Heart right ventricle (tissue), 16 donors: ENCODE measurements at regions not wholly inside any gene's neighbourhood (a gene's known extent, or its start where the extent isn't known, plus 50 kb on each side); places are given as distances from the start of the nearest gene placed in this dataset.

Experiments
- ATAC-seq, 8 donors: fragments of 200-7000 bp; cut with Tn5 transposase; one replicate each; pipeline ENCODE4 v1.9.1; 2020; ENCODE audit warnings: mild to moderate bottlenecking in 8 of 8, moderate library complexity in 8 of 8, moderate number of reproducible peaks in 1 of 8
- DNase-seq, 2 donors: peaks; one replicate each; pipeline ENCODE4 v3.0.0-alpha.2; 2020
- H3K27ac ChIP-seq, 10 donors: fragments of 200-600 bp; sonication (generic) in 2 of 10; one replicate each; pipeline versions ENCODE4 v1.5.0 to v1.8.0; 2020 to 2022; ENCODE audit warnings: mild to moderate bottlenecking in 3 of 10
- H3K27me3 ChIP-seq, 7 donors: fragments of 200-600 bp; one replicate each; pipeline ENCODE4 v1.8.0; 2021 to 2022; ENCODE audit warnings: mild to moderate bottlenecking in 2 of 7
- H3K36me3 ChIP-seq, 9 donors: fragments of 200-600 bp; sonication (generic) in 1 of 9; one replicate each; pipeline versions ENCODE4 v1.5.0 to v1.8.0; 2020 to 2022; ENCODE audit warnings: mild to moderate bottlenecking in 2 of 9
- H3K4me1 ChIP-seq, 9 donors: fragments of 200-600 bp; sonication (generic) in 1 of 9; one replicate each; pipeline versions ENCODE4 v1.5.0 to v1.8.0; 2020 to 2022; ENCODE audit warnings: mild to moderate bottlenecking in 4 of 9
- H3K4me3 ChIP-seq, 10 donors: fragments of 200-600 bp; sonication (generic) in 2 of 10; one replicate each; pipeline versions ENCODE4 v1.5.0 to v1.8.0; 2020 to 2022; ENCODE audit warnings: mild to moderate bottlenecking in 7 of 10, moderate library complexity in 2 of 10
- H3K9me3 ChIP-seq, 11 donors: fragments of 200-600 bp in 10 of 11; sonication (generic) in 2 of 11; one replicate each; pipeline versions ENCODE4 v1.5.0 to v1.8.0; 2013 to 2022; ENCODE audit warnings: mild to moderate bottlenecking in 2 of 11, control low read depth in 1 of 11, moderate library complexity in 1 of 11
- WGBS, 2 donors: extraction: QIAGEN DNeasy Blood & Tissue Kit; methylation state at CpG; one replicate each; pipeline ENCODE4 v1.1.7; 2013; ENCODE audit warnings: inconsistent platforms in 1 of 2; 5-methylcytosine and 5-hydroxymethylcytosine counted together
- intact Hi-C, 10 donors: fragments of 100-400 bp; cut with DNase I; formaldehyde crosslinking; loops; one replicate each; pipeline versions ENCODE4 v1.11.1 to v1.14.2; 2022
- TF ChIP-seq, protein P1 (sequence below), 9 donors: fragments of 200-600 bp; sonication (generic) in 2 of 9; IDR thresholded peaks; one replicate each; pipeline versions ENCODE4 v1.5.0 to v1.8.0; 2021 to 2022; ENCODE audit warnings: antibody characterized with exemption in 9 of 9, mild to moderate bottlenecking in 5 of 9, moderate library complexity in 1 of 9
- donor health status: Arrhythmogenic right ventricular cardiomyopathy.
- donor health status: ischemic (EF 13 %, LVEDD 7.1; RV severe dilation, severe dysfunction).
- donor health status: healthy with polysubstance abuse.
- donor health status: DM: no; HTN: yes; CAD: no.
- donor health status: DM: no; HTN: no; CAD: no.
- donor health status: ischemic (EF 25% LVEDD 6.9; RV normal size, moderate dysfunction).
- donor health status: ischemic (EF 25% LVEDD 5.7; RV mildly dilated, moderate dysfunction).
- donor health status: healthy.
- donor health status: DM: yes; HTN: yes; CAD: no.
- donor health status: Ischemic cardiomyopathy.
- donor health status: ischemic (EF 35%, LVEDD 5.7; RV mildly dilated, moderate dysfunction).
- donor health status: nonischemic (EF 11% LVEDD 7.7; RV severe dilation, severe dysfunction).
- donor health status: DM: yes; HTN: yes; CAD: no.
- donor health status: PGD.
- donor health status: ischemic (EF 29% LVEDD 5.4; RV normal size, mild dysfunction).
- donor health status: nonischemic (EF 23%, LVEDD 6.1; RV moderate dilation, normal function).

DNA sequence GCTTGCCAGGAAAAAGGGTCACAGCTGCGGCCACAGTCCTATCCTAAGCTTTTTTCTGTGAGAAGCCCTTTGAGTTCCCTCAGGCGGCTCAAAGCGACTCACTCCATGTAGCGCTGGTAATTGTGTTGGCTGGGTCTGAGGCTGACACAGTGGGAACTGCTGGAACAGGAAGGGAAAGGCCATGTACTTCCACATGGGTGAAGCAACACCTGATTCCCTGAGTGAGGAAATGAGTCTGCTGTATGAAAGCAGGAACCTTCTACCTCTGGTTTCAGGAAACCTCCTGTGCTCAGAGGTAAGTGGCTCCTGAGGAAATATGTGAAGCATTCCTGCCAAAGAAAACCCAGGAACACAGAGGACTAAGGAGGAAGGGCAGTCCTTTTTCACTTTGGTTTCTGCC is 734.6 kb upstream of the SORCS1 start:
- Histone ChIP-seq H3K4me1 (no peaks in the 10 kb centered on the region), H3K27ac (no peak overlapping the region), H3K4me3 (no peak overlapping the region), H3K27me3 (no peaks in the 10 kb centered on the region), H3K36me3 (no peaks in the 10 kb centered on the region), H3K9me3 (no peaks in the 10 kb centered on the region)
- TF ChIP-seq, protein P1, sequence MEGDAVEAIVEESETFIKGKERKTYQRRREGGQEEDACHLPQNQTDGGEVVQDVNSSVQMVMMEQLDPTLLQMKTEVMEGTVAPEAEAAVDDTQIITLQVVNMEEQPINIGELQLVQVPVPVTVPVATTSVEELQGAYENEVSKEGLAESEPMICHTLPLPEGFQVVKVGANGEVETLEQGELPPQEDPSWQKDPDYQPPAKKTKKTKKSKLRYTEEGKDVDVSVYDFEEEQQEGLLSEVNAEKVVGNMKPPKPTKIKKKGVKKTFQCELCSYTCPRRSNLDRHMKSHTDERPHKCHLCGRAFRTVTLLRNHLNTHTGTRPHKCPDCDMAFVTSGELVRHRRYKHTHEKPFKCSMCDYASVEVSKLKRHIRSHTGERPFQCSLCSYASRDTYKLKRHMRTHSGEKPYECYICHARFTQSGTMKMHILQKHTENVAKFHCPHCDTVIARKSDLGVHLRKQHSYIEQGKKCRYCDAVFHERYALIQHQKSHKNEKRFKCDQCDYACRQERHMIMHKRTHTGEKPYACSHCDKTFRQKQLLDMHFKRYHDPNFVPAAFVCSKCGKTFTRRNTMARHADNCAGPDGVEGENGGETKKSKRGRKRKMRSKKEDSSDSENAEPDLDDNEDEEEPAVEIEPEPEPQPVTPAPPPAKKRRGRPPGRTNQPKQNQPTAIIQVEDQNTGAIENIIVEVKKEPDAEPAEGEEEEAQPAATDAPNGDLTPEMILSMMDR (IDR thresholded peaks at IDR 0.05), result no peak
- no peak for ATAC-seq
- DNase-seq, result no peak
- intact Hi-C loops, result no loop called here
- 82 to 90% methylated on average over 4 of the region's 4 CpGs for WGBS, 2 donors

DNA sequence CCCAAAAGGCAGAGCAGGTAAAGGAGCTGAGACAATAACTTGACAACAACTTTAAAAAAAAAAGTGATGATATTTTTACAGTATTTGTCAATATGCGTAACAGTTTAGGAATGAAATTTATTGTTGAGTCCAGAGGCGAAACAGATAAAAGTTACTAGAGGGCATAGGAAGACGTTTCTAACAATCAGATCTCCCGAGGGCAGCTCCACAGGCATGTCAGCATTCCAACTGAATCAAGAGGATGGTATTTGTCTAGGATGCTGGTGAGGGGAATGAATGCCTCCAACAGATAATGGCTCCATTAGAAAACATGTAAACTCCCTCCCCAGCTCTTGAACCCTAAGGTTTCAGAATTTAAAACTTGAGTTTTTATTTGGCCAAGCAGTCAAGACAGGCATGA is 733.9 kb upstream of the SORCS1 start:
- intact Hi-C loops, result no loop called here
- Histone ChIP-seq H3K4me1 (no peaks in the 10 kb centered on the region), H3K36me3 (no peaks in the 10 kb centered on the region), H3K27ac (no peak overlapping the region), H3K9me3 (no peaks in the 10 kb centered on the region), H3K4me3 (no peak overlapping the region), H3K27me3 (no peaks in the 10 kb centered on the region)
- WGBS, 2 donors, result 53 to 59% methylated on average over 4 of the region's 4 CpGs
- DNase-seq (no peak), ATAC-seq (no peak)
- TF ChIP-seq, protein P1 (IDR thresholded peaks at IDR 0.05), result no peak

DNA sequence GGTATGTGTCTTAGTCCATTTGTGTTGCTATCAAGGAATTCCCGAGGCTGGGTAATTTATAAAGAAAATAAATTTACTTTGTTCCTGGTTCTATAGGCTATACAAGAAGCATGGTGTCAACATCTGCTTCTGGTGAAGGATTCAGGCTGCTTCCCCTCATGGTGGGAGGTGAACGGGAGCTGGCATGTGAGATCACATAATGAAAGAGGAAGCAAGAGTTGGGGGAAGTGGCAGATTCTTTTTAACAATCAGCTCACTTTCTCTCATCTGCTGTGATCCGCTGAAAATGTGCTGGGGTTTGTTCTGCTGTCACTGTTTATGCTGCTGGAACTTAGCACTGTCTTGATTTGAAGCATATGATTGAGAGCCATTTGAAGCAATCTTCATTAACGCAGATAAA is 730.0 kb upstream of the SORCS1 start:
- ATAC-seq, result no peak
- Histone ChIP-seq H3K9me3 (no peaks in the 10 kb centered on the region), H3K36me3 (no peaks in the 10 kb centered on the region), H3K4me1 (no peaks in the 10 kb centered on the region), H3K27ac (no peak overlapping the region), H3K27me3 (no peaks in the 10 kb centered on the region), H3K4me3 (no peak overlapping the region)
- intact Hi-C loops, result no loop called here
- 34 to 44% methylated on average over 4 of the region's 4 CpGs for WGBS, 2 donors
- no peak for DNase-seq
- TF ChIP-seq, protein P1 (IDR thresholded peaks at IDR 0.05), result no peak

DNA sequence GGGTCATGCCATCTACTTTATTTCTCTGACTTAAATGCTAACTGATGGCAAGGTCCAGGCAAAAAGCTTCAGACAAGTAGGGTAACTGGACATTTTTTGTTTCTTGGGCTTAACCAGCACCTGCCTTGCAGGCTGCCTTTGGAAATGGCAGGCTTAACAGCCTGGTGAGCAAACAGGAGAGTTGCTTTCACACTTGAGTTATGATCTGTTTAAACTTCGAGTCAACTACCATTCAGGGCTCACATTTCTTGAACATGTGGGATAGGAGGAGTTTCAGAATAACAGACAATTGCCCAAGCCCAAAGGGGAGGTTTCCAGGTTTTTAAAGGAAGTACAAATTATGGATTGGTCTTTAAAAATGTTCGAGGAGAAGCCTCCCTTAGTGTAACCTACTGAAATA is 724.6 kb upstream of the SORCS1 start:
- Histone ChIP-seq H3K4me1 (no peaks in the 10 kb centered on the region), H3K27ac (no peak overlapping the region), H3K9me3 (peaks cover 0 to 21% (median 0%) of the 10 kb centered on the region in 11 donors), H3K4me3 (no peak overlapping the region), H3K27me3 (no peaks in the 10 kb centered on the region), H3K36me3 (no peaks in the 10 kb centered on the region)
- ATAC-seq (no peak), DNase-seq (no peak)
- intact Hi-C loops, result no loop called here
- TF ChIP-seq, protein P1 (IDR thresholded peaks at IDR 0.05), result no peak
- 46 to 65% methylated on average over 2 of the region's 2 CpGs for WGBS, 2 donors

DNA sequence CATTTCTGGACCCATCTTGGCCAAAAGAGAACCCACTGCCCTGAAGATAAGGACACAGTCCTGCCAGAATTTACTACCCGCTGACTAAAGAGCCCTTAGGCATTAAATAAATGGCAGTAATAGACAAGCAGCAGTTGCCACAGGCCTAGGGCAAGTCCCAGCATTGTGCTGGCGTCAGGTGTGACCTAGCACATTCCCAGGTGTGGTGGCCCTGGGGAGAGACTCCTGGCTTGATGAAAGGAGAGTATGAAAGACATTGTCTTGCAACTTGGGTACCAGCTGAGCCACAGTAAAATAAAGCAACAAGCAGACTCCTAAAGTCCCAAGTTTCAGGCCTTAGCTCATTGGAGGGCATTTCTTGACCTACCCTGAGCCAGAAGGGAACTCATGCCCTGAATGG is 715.7 kb upstream of the SORCS1 start:
- Histone ChIP-seq H3K4me1 (no peaks in the 10 kb centered on the region), H3K4me3 (no peak overlapping the region), H3K27ac (no peak overlapping the region), H3K9me3 (peaks cover 0 to 61% (median 10%) of the 10 kb centered on the region in 11 donors), H3K36me3 (no peaks in the 10 kb centered on the region), H3K27me3 (no peaks in the 10 kb centered on the region)
- TF ChIP-seq, protein P1 (IDR thresholded peaks at IDR 0.05), result no peak
- no peak for ATAC-seq
- intact Hi-C loops, result no loop called here
- DNase-seq, result no peak
- WGBS, 2 donors, result 71 to 74% methylated on average over 2 of the region's 2 CpGs
